A549 (cell line): ENCODE measurements at regions not wholly inside any gene's neighbourhood (a gene's known extent, or its start where the extent isn't known, plus 50 kb on each side); places are given as distances from the start of the nearest gene placed in this dataset.

ENCODE experiments used
- ATAC-seq, 2 experiments: fragments of 200-7000 bp in 1 of 2; fragments of >200 bp in 1 of 2; cut with Nextera tagmentation in 1 of 2; cut with Tn5 transposase in 1 of 2; 3 replicates each; pipeline versions ENCODE4 v1.8.0 to v1.9.1; 2018 to 2020; ENCODE audit warnings: mild to moderate bottlenecking in 1 of 2, moderate library complexity in 1 of 2
- CTCF ChIA-PET: fragments of 300-600 bp; sonication (Branson Sonifier 250); formaldehyde crosslinking; extraction: SDS; loops from one replicate; lab custom pipeline; 2021; ENCODE audit warnings: antibody characterized with exemption, inconsistent platforms; lab: Yijun Ruan, JAX
- POLR2A ChIA-PET: fragments of 350-600 bp; formaldehyde crosslinking; extraction: SDS; loops from one replicate; lab custom pipeline; 2021; ENCODE audit warnings: antibody characterized with exemption, inconsistent platforms; lab: Yijun Ruan, JAX
- DNase-seq, 2 experiments: peaks; one replicate each; pipeline versions ENCODE4 v3.0.0 to v3.0.0-alpha.2; 2011 to 2016; ENCODE audit warnings: low read depth in 1 of 2, low spot score in 1 of 2
- FAIRE-seq: peaks from 2 replicates; lab custom pipeline; 2011; peaks lifted over from hg19 to GRCh38; lab: Jason Lieb, UNC
- H3K27ac ChIP-seq, 2 experiments: fragments of >200 bp; sonication (Bioruptor Twin); formaldehyde crosslinking; 3 replicates each; pipeline ENCODE4 v1.5.1; 2016 to 2017
- H3K4me1 ChIP-seq: fragments of >200 bp; sonication (Bioruptor Twin); formaldehyde crosslinking; 3 replicates; pipeline ENCODE4 v1.6.1; 2016
- H3K4me2 ChIP-seq: fragments of >200 bp; sonication (Bioruptor Twin); formaldehyde crosslinking; 3 replicates; pipeline ENCODE4 v1.6.1; 2016
- H3K4me3 ChIP-seq: fragments of >200 bp; sonication (Bioruptor Twin); formaldehyde crosslinking; 3 replicates; pipeline ENCODE4 v1.5.1; 2016
- H3K9me3 ChIP-seq: fragments of >200 bp; sonication (Bioruptor Twin); formaldehyde crosslinking; 3 replicates; pipeline ENCODE4 v1.6.1; 2016
- ATOH8 ChIP-seq: fragments of 250-450 bp; sonication (Bioruptor Pico); IDR thresholded peaks from 2 replicates; pipeline ENCODE4 v1.5.0; 2020; ENCODE audit warnings: low read depth, mild to moderate bottlenecking, moderate library complexity
- BHLHE40 ChIP-seq: IDR thresholded peaks from 2 replicates; pipeline ENCODE4 v1.6.1; 2012; ENCODE audit warnings: low read depth, low read length, inconsistent platforms
- CHD2 ChIP-seq: fragments of 150-350 bp; IDR thresholded peaks from 2 replicates; pipeline ENCODE4 v1.6.1; 2014; ENCODE audit warnings: low read length; ENCODE audit not compliant: partially characterized antibody
- CHD4 ChIP-seq: fragments of 200-600 bp; sonication (generic); IDR thresholded peaks from 2 replicates; pipeline ENCODE4 v1.6.1; 2016; ENCODE audit warnings: antibody characterized with exemption, mild to moderate bottlenecking, borderline replicate concordance
- EHF ChIP-seq: fragments of 250-450 bp; sonication (Bioruptor Pico); IDR thresholded peaks from 2 replicates; pipeline ENCODE4 v1.5.0; 2020; ENCODE audit warnings: mild to moderate bottlenecking
- EHMT2 ChIP-seq: fragments of 200-600 bp; sonication (generic); IDR thresholded peaks from 2 replicates; pipeline ENCODE4 v1.6.1; 2016; ENCODE audit warnings: antibody characterized with exemption, low read depth, mild to moderate bottlenecking, moderate library complexity
- ELK1 ChIP-seq: fragments of 150-350 bp; IDR thresholded peaks from 2 replicates; pipeline ENCODE4 v1.6.1; 2014; ENCODE audit warnings: low read depth, mild to moderate bottlenecking, low read length
- FOSB ChIP-seq: fragments of 250-450 bp; sonication (Bioruptor Pico); IDR thresholded peaks from 2 replicates; pipeline ENCODE4 v1.5.0; 2020; ENCODE audit warnings: mild to moderate bottlenecking, moderate library complexity
- GATA3 ChIP-seq: IDR thresholded peaks from 2 replicates; pipeline ENCODE4 v1.6.1; 2012; ENCODE audit warnings: borderline replicate concordance
- HDAC2 ChIP-seq: fragments of 200-600 bp; sonication (generic); IDR thresholded peaks from 2 replicates; pipeline ENCODE4 v1.6.1; 2016
- HEYL ChIP-seq: fragments of 250-450 bp; sonication (Bioruptor Pico); IDR thresholded peaks from 2 replicates; pipeline ENCODE4 v1.8.0; 2021; ENCODE audit warnings: mild to moderate bottlenecking, moderate library complexity
- HOXB5 ChIP-seq: fragments of 250-450 bp; sonication (Bioruptor Pico); IDR thresholded peaks from 2 replicates; pipeline ENCODE4 v1.5.0; 2020; ENCODE audit warnings: mild to moderate bottlenecking, moderate library complexity
- JUN ChIP-seq, 2 experiments: fragments of >200 bp; sonication (Bioruptor Twin); formaldehyde crosslinking; IDR thresholded peaks; 2 replicates in 1 of 2; 3 replicates in 1 of 2; pipeline ENCODE4 v1.6.1; 2016 to 2017
- JUNB ChIP-seq: fragments of >200 bp; sonication (Bioruptor Twin); formaldehyde crosslinking; IDR thresholded peaks from 2 replicates; pipeline ENCODE4 v1.6.1; 2016
- KDM1A ChIP-seq: fragments of 200-600 bp; sonication (generic); IDR thresholded peaks from 2 replicates; pipeline ENCODE4 v1.6.1; 2016; ENCODE audit warnings: low read depth, mild to moderate bottlenecking
- MAFK ChIP-seq: fragments of 450-650 bp; IDR thresholded peaks from 2 replicates; pipeline ENCODE4 v1.6.1; 2014; ENCODE audit not compliant: partially characterized antibody
- MAZ ChIP-seq: fragments of 150-350 bp; IDR thresholded peaks from 2 replicates; pipeline ENCODE4 v1.6.1; 2014; ENCODE audit warnings: antibody characterized with exemption, low read depth, low read length, borderline replicate concordance
- NFE2L2 ChIP-seq: fragments of 150-350 bp; conservative IDR thresholded peaks from 2 replicates; pipeline ENCODE4 v1.6.1; 2014; ENCODE audit warnings: low read length
- NPAS2 ChIP-seq: fragments of 250-450 bp; sonication (Bioruptor Pico); IDR thresholded peaks from 2 replicates; pipeline ENCODE4 v1.8.0; 2022; ENCODE audit warnings: mild to moderate bottlenecking, moderate library complexity, borderline replicate concordance
- NR3C1 ChIP-seq: fragments of >200 bp; sonication (Bioruptor Twin); formaldehyde crosslinking; IDR thresholded peaks from 3 replicates; pipeline ENCODE4 v1.6.1; 2017
- RARB ChIP-seq: fragments of 250-450 bp; sonication (Bioruptor Pico); IDR thresholded peaks from 2 replicates; pipeline ENCODE4 v1.8.0; 2021; ENCODE audit warnings: mild to moderate bottlenecking, moderate library complexity
- RCOR1 ChIP-seq: fragments of 150-350 bp; IDR thresholded peaks from 2 replicates; pipeline ENCODE4 v1.6.1; 2014; ENCODE audit warnings: antibody characterized with exemption, low read length, low read depth
- RFX5 ChIP-seq: fragments of 450-650 bp; IDR thresholded peaks from 2 replicates; pipeline ENCODE4 v1.7.1; 2014; ENCODE audit warnings: antibody characterized with exemption, mild to moderate bottlenecking, moderate library complexity
- RNF2 ChIP-seq: fragments of 200-600 bp; sonication (generic); IDR thresholded peaks from 2 replicates; pipeline ENCODE4 v1.6.1; 2016; ENCODE audit warnings: low read depth, mild to moderate bottlenecking, antibody characterized with exemption, moderate library complexity, borderline replicate concordance
- SMC3 ChIP-seq: fragments of >200 bp; sonication (Bioruptor Twin); formaldehyde crosslinking; IDR thresholded peaks from 3 replicates; pipeline ENCODE4 v1.6.1; 2018; ENCODE audit warnings: inconsistent platforms
- TFCP2L1 ChIP-seq: fragments of 250-450 bp; sonication (Bioruptor Pico); IDR thresholded peaks from 2 replicates; pipeline ENCODE4 v1.5.0; 2021; ENCODE audit warnings: mild to moderate bottlenecking
- ZC3H11A ChIP-seq: fragments of 450-650 bp; IDR thresholded peaks from 2 replicates; pipeline ENCODE4 v1.6.1; 2014; ENCODE audit warnings: antibody characterized with exemption, mild to moderate bottlenecking
- ZFP36 ChIP-seq: fragments of 450-650 bp; IDR thresholded peaks from 2 replicates; pipeline ENCODE4 v1.6.1; 2014; ENCODE audit warnings: borderline replicate concordance; ENCODE audit not compliant: partially characterized antibody
- ZSCAN20 ChIP-seq: fragments of 250-450 bp; sonication (Bioruptor Pico); IDR thresholded peaks from 2 replicates; pipeline ENCODE4 v1.8.0; 2022; ENCODE audit warnings: mild to moderate bottlenecking, moderate library complexity
- WGBS: methylation state at CpG from one replicate; pipeline ENCODE4 v1.1.6; 2017; ENCODE audit errors: missing lambda C conversion rate; 5-methylcytosine and 5-hydroxymethylcytosine counted together
- TF ChIP-seq, protein P1 (sequence below): fragments of 450-650 bp; IDR thresholded peaks from 2 replicates; pipeline ENCODE4 v1.6.1; 2014; ENCODE audit warnings: antibody characterized with exemption

DNA sequence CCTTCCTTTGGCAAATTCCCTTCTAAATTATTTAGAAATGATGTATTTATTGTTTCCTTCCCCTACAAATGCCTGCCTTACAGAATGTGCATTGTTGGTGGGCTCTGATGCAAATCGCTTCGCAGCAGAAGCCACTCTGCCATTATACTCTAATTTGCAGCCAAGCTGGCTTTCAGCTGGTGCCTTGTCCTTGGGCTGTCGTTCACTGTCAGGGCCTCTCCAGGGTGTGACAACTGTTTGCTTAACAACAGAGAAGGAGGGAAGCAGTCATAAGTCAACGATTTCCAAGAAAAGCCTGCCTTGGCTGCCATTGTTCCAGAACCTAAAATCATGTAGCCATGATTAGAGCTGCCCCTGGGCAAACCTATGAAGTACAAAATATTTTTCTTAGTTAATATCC is 260.1 kb upstream of the RGMB start:
- Histone ChIP-seq H3K4me3 (no peak overlapping the region), H3K4me1 (no peaks in the 10 kb centered on the region), H3K4me2 (no peak overlapping the region), H3K27ac (no peak overlapping the region), H3K9me3 (no peaks in the 10 kb centered on the region)
- WGBS: 30% methylated on average over 4 of the region's 4 CpGs
- DNase-seq (no peak), FAIRE-seq (no peak), ATAC-seq (no peak)
- ChIA-PET CTCF (no interaction called here), POLR2A (no interaction called here)
- TF ChIP-seq NPAS2 (CRISPR knock-in tag) (no peak), BHLHE40 (no peak), SMC3 (no peak), MAZ (no peak), RCOR1 (no peak), EHF (CRISPR knock-in tag) (no peak), JUNB (no peak), CHD4 (no peak), RFX5 (no peak), TFCP2L1 (CRISPR knock-in tag) (no peak), RNF2 (no peak), ZC3H11A (no peak), ELK1 (no peak), NFE2L2 (no peak), JUN (IDR thresholded peaks at IDR 0.05) (no peak), NR3C1 (no peak), ZSCAN20 (no peak), CHD2 (no peak)
- TF ChIP-seq, protein P1, sequence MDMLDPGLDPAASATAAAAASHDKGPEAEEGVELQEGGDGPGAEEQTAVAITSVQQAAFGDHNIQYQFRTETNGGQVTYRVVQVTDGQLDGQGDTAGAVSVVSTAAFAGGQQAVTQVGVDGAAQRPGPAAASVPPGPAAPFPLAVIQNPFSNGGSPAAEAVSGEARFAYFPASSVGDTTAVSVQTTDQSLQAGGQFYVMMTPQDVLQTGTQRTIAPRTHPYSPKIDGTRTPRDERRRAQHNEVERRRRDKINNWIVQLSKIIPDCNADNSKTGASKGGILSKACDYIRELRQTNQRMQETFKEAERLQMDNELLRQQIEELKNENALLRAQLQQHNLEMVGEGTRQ: no peak

GRCh38 chr5:98514215-98514614 is 259.2 kb upstream of the RGMB start:
- FAIRE-seq (no peak), ATAC-seq (no peak), DNase-seq (no peak)
- no peaks in the 10 kb centered on the region for H3K9me3 ChIP-seq
- no peak overlapping the region for H3K4me2 ChIP-seq
- ChIA-PET POLR2A (no interaction called here), CTCF (no interaction called here)
- H3K4me1 ChIP-seq: no peaks in the 10 kb centered on the region
- H3K27ac ChIP-seq: no peak overlapping the region
- TF ChIP-seq ZFP36 (no peak), ATOH8 (CRISPR knock-in tag) (no peak), MAZ (no peak), NPAS2 (CRISPR knock-in tag) (no peak), HOXB5 (CRISPR knock-in tag) (no peak), KDM1A (no peak), HDAC2 (no peak), GATA3 (no peak), EHMT2 (no peak), FOSB (CRISPR knock-in tag) (no peak), HEYL (CRISPR knock-in tag) (no peak), RARB (no peak), TFCP2L1 (CRISPR knock-in tag) (no peak), MAFK (no peak)
- TF ChIP-seq, protein P1: no peak
- 47% methylated on average over 3 of the region's 3 CpGs for WGBS
- no peak overlapping the region for H3K4me3 ChIP-seq
